HepG2 (cell line): ENCODE measurements at regions not wholly inside any gene's neighbourhood (a gene's known extent, or its start where the extent isn't known, plus 50 kb on each side); places are given as distances from the start of the nearest gene placed in this dataset.

Experiments
- ATAC-seq: fragments of 200-7000 bp; cut with Tn5 transposase; 3 replicates; pipeline ENCODE4 v1.9.1; 2020; ENCODE audit warnings: mild to moderate bottlenecking, moderate library complexity
- BruUV-seq: library from RNA; stranded (reverse); fragments of 400-500 nt; replicated peaks from 2 replicates; lab custom pipeline; 2021; lab: Mats Ljungman, UMichigan
- CTCF ChIA-PET: fragments of 300-600 bp; formaldehyde crosslinking; extraction: SDS; loops from one replicate; lab custom pipeline; 2021; ENCODE audit warnings: low total read pairs, inconsistent platforms, low intra/inter-chr PET ratio; lab: Yijun Ruan, JAX
- POLR2A ChIA-PET: fragments of 350-600 bp; sonication (Branson Sonifier 250); formaldehyde crosslinking; loops from one replicate; lab custom pipeline; 2020; ENCODE audit warnings: antibody characterized with exemption, inconsistent platforms; lab: Yijun Ruan, JAX
- DNase-seq: peaks from one replicate; pipeline ENCODE4 v3.0.0-alpha.2; 2015; ENCODE audit warnings: low spot score
- FAIRE-seq: peaks from 3 replicates; lab custom pipeline; 2011; peaks lifted over from hg19 to GRCh38; lab: Jason Lieb, UNC
- H2AFZ ChIP-seq: one replicate; pipeline ENCODE4 v1.6.1; 2011; ENCODE audit warnings: low read length, inconsistent platforms
- H3K27ac ChIP-seq: fragments of 300-600 bp; 3 replicates; pipeline ENCODE4 v1.8.0; 2011; ENCODE audit warnings: mixed run types, mild to moderate bottlenecking, mixed read lengths, low read length, inconsistent platforms; ENCODE audit not compliant: insufficient read depth; ENCODE audit errors: extremely low read length
- H3K27me3 ChIP-seq, 2 experiments: fragments of 200-600 bp in 1 of 2; 2 replicates in 1 of 2; 3 replicates in 1 of 2; pipeline versions ENCODE4 v1.6.0 to v1.8.0; 2011; ENCODE audit warnings: low read length in 2 of 2, mild to moderate bottlenecking in 2 of 2, moderate library complexity in 2 of 2, inconsistent platforms in 1 of 2; ENCODE audit not compliant: insufficient read depth in 2 of 2, control insufficient read depth in 1 of 2
- H3K36me3 ChIP-seq, 2 experiments: fragments of 200-600 bp in 1 of 2; replicated peaks in 1 of 2; 2 replicates in 1 of 2; 3 replicates in 1 of 2; pipeline versions ENCODE4 v1.5.1 to v1.8.0; 2011; ENCODE audit warnings: low read length in 2 of 2, inconsistent platforms in 1 of 2; ENCODE audit not compliant: insufficient read depth in 2 of 2, control insufficient read depth in 1 of 2
- H3K4me1 ChIP-seq: 2 replicates; pipeline ENCODE4 v1.5.1; 2012; ENCODE audit warnings: low read length, inconsistent platforms; ENCODE audit not compliant: insufficient read depth
- H3K4me2 ChIP-seq: 2 replicates; pipeline ENCODE4 v1.6.0; 2011; ENCODE audit warnings: low read depth, low read length, inconsistent platforms
- H3K4me3 ChIP-seq, 3 experiments: fragments of 200-600 bp in 1 of 3; sonication (generic), shearing (Covaris generic) in 1 of 3; replicated peaks in 1 of 3; 2 replicates each; pipeline ENCODE4 v1.5.1; 2011 to 2016; ENCODE audit warnings: low read length in 3 of 3, inconsistent platforms in 2 of 3, low read depth in 2 of 3, mild to moderate bottlenecking in 2 of 3, control low read depth in 1 of 3, mixed read lengths in 1 of 3; ENCODE audit not compliant: insufficient read depth in 1 of 3
- H3K79me2 ChIP-seq: one replicate; pipeline ENCODE4 v1.6.1; 2011; ENCODE audit warnings: low read length, inconsistent platforms; ENCODE audit not compliant: insufficient read depth
- H3K9ac ChIP-seq: 2 replicates; pipeline ENCODE4 v1.6.0; 2011; ENCODE audit warnings: mild to moderate bottlenecking, low read depth, low read length, inconsistent platforms; ENCODE audit not compliant: insufficient read depth
- H3K9me3 ChIP-seq: 2 replicates; pipeline ENCODE4 v1.5.1; 2012; ENCODE audit warnings: mild to moderate bottlenecking, low read length
- H4K20me1 ChIP-seq: 2 replicates; pipeline ENCODE4 v1.6.0; 2011; ENCODE audit warnings: inconsistent platforms, mild to moderate bottlenecking, low read length, moderate library complexity; ENCODE audit not compliant: insufficient read depth
- ERF ChIP-seq: IDR thresholded peaks from 2 replicates; pipeline ENCODE4 v1.6.1; 2018; ENCODE audit warnings: missing biosample characterization, missing genetic modification reagents
- GFI1 ChIP-seq: sonication (generic); formaldehyde crosslinking; IDR thresholded peaks from 2 replicates; pipeline ENCODE4 v1.5.0; 2020; ENCODE audit warnings: missing genetic modification reagents, mild to moderate bottlenecking, borderline replicate concordance
- KMT2B ChIP-seq: IDR thresholded peaks from 2 replicates; pipeline ENCODE4 v1.6.1; 2016; ENCODE audit warnings: missing genetic modification reagents, missing compliant biosample characterization
- MLLT10 ChIP-seq: sonication (generic); formaldehyde crosslinking; IDR thresholded peaks from 2 replicates; pipeline ENCODE4 v1.4.0; 2020; ENCODE audit warnings: missing genetic modification reagents
- RFXANK ChIP-seq: IDR thresholded peaks from 2 replicates; pipeline ENCODE4 v1.6.1; 2016
- ZNF160 ChIP-seq: sonication (generic); formaldehyde crosslinking; IDR thresholded peaks from 2 replicates; pipeline ENCODE4 v1.8.0; 2022; ENCODE audit warnings: mild to moderate bottlenecking, inconsistent platforms, missing genetic modification reagents
- ZNF251 ChIP-seq: sonication (generic); formaldehyde crosslinking; IDR thresholded peaks from 2 replicates; pipeline ENCODE4 v1.9.0; 2021; ENCODE audit warnings: mild to moderate bottlenecking, missing genetic modification reagents
- ZNF335 ChIP-seq: sonication (generic); formaldehyde crosslinking; IDR thresholded peaks from 2 replicates; pipeline ENCODE4 v1.4.0; 2020; ENCODE audit warnings: missing genetic modification reagents
- ZNF83 ChIP-seq: sonication (generic); formaldehyde crosslinking; IDR thresholded peaks from 2 replicates; pipeline ENCODE4 v1.4.0; 2020; ENCODE audit warnings: missing genetic modification reagents, mild to moderate bottlenecking, borderline replicate concordance
- WGBS: methylation state at CpG from one replicate; pipeline ENCODE4 v1.1.6; 2017; ENCODE audit warnings: low lambda C conversion rate; 5-methylcytosine and 5-hydroxymethylcytosine counted together
- in situ Hi-C: cut with HindIII; loops from 2 replicates; pipeline ENCODE4 v1.10.0; 2017; ENCODE audit warnings: low pct_unique_long_range_greater_than_20kb; ENCODE audit not compliant: extremely low pct_ligation_motif_present
- intact Hi-C: fragments of 100-400 bp; cut with micrococcal nuclease; formaldehyde crosslinking; loops from one replicate; pipeline ENCODE4 v1.10.0; 2022; ENCODE audit not compliant: unreplicated experiment
- TF ChIP-seq, protein P1 (sequence below): sonication (generic); formaldehyde crosslinking; IDR thresholded peaks from 2 replicates; pipeline ENCODE4 v1.4.0; 2020; ENCODE audit warnings: low read depth, missing genetic modification reagents
- TF ChIP-seq, protein P2 (sequence below): sonication (generic); formaldehyde crosslinking; IDR thresholded peaks from 2 replicates; pipeline ENCODE4 v1.4.0; 2020; ENCODE audit warnings: missing genetic modification reagents, borderline replicate concordance
- TF ChIP-seq, protein P3 (sequence below): sonication (generic); formaldehyde crosslinking; IDR thresholded peaks from 2 replicates; pipeline ENCODE4 v1.5.0; 2020; ENCODE audit warnings: missing genetic modification reagents

- Histone ChIP-seq H3K4me1 (no peaks in the 10 kb centered on the region), H3K4me2 (no peak overlapping the region), H3K4me3 (no peak overlapping the region), H3K9me3 (peaks cover 5% of the 10 kb centered on the region; the same call in 1 of the 2 replicates), H2AFZ (no peak overlapping the region), H3K27me3 (no peaks in the 10 kb centered on the region), H3K9ac (no peak overlapping the region), H3K79me2 (no peaks in the 10 kb centered on the region), H3K27ac (no peak overlapping the region), H4K20me1 (no peaks in the 10 kb centered on the region), H3K36me3 (no peaks in the 10 kb centered on the region)
- intact Hi-C loops (no loop called here), in situ Hi-C loops (no loop called here)
- WGBS, result 0% methylated on average over 1 of the region's 1 CpG
- ChIA-PET POLR2A (no interaction called here), CTCF (no interaction called here)
- ATAC-seq (no peak), DNase-seq (no peak), FAIRE-seq (no peak)
- no TSS peak for BruUV-seq
- no peak for TF ChIP-seq ZNF335 (CRISPR knock-in tag)
- TF ChIP-seq GFI1 (CRISPR knock-in tag), result no peak
- TF ChIP-seq KMT2B (CRISPR knock-in tag), result no peak
- TF ChIP-seq ERF (CRISPR knock-in tag), result no peak
- TF ChIP-seq ZNF251 (CRISPR knock-in tag), result no peak
- no peak for TF ChIP-seq RFXANK (CRISPR knock-in tag)
- no peak for TF ChIP-seq ZNF83 (CRISPR knock-in tag)
These were observed 434.2 kb downstream of the BCKDHB start for GRCh38 chr6:80540700-80541099.

GRCh38 chr6:80537118-80537972 lies 430.9 kb downstream of the BCKDHB start:
- no peak for ATAC-seq
- in situ Hi-C loops (no loop called here), intact Hi-C loops (no loop called here)
- BruUV-seq, result no TSS peak
- 72% methylated on average over 6 of the region's 6 CpGs for WGBS
- H3K36me3 ChIP-seq, result no peaks in the 10 kb centered on the region
- H2AFZ ChIP-seq, result no peak overlapping the region
- H3K9ac ChIP-seq, result no peak overlapping the region
- peaks cover 8% of the 10 kb centered on the region for H3K9me3 ChIP-seq
- no peaks in the 10 kb centered on the region for H3K4me1 ChIP-seq
- no peak overlapping the region for H3K27ac ChIP-seq
- ChIA-PET CTCF (no interaction called here), POLR2A (no interaction called here)
- no peaks in the 10 kb centered on the region for H4K20me1 ChIP-seq
- no peaks in the 10 kb centered on the region for H3K27me3 ChIP-seq
- no peak overlapping the region for H3K4me2 ChIP-seq
- no peak for FAIRE-seq
- DNase-seq, result no peak
- H3K4me3 ChIP-seq, result no peak overlapping the region
- no peaks in the 10 kb centered on the region for H3K79me2 ChIP-seq
- TF ChIP-seq, protein P1, sequence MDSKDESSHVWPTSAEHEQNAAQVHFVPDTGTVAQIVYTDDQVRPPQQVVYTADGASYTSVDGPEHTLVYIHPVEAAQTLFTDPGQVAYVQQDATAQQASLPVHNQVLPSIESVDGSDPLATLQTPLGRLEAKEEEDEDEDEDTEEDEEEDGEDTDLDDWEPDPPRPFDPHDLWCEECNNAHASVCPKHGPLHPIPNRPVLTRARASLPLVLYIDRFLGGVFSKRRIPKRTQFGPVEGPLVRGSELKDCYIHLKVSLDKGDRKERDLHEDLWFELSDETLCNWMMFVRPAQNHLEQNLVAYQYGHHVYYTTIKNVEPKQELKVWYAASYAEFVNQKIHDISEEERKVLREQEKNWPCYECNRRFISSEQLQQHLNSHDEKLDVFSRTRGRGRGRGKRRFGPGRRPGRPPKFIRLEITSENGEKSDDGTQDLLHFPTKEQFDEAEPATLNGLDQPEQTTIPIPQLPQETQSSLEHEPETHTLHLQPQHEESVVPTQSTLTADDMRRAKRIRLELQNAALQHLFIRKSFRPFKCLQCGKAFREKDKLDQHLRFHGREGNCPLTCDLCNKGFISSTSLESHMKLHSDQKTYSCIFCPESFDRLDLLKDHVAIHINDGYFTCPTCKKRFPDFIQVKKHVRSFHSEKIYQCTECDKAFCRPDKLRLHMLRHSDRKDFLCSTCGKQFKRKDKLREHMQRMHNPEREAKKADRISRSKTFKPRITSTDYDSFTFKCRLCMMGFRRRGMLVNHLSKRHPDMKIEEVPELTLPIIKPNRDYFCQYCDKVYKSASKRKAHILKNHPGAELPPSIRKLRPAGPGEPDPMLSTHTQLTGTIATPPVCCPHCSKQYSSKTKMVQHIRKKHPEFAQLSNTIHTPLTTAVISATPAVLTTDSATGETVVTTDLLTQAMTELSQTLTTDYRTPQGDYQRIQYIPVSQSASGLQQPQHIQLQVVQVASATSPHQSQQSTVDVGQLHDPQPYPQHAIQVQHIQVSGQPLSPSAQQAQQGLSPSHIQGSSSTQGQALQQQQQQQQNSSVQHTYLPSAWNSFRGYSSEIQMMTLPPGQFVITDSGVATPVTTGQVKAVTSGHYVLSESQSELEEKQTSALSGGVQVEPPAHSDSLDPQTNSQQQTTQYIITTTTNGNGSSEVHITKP (CRISPR knock-in tag), result no peak
- TF ChIP-seq, protein P2, sequence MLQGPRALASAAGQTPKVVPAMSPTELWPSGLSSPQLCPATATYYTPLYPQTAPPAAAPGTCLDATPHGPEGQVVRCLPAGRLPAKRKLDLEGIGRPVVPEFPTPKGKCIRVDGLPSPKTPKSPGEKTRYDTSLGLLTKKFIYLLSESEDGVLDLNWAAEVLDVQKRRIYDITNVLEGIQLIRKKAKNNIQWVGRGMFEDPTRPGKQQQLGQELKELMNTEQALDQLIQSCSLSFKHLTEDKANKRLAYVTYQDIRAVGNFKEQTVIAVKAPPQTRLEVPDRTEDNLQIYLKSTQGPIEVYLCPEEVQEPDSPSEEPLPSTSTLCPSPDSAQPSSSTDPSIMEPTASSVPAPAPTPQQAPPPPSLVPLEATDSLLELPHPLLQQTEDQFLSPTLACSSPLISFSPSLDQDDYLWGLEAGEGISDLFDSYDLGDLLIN, result no peak
- TF ChIP-seq MLLT10 (CRISPR knock-in tag) (no peak), RFXANK (CRISPR knock-in tag) (no peak), ZNF160 (CRISPR knock-in tag) (no peak)
- TF ChIP-seq, protein P3, sequence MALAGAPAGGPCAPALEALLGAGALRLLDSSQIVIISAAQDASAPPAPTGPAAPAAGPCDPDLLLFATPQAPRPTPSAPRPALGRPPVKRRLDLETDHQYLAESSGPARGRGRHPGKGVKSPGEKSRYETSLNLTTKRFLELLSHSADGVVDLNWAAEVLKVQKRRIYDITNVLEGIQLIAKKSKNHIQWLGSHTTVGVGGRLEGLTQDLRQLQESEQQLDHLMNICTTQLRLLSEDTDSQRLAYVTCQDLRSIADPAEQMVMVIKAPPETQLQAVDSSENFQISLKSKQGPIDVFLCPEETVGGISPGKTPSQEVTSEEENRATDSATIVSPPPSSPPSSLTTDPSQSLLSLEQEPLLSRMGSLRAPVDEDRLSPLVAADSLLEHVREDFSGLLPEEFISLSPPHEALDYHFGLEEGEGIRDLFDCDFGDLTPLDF (CRISPR knock-in tag), result no peak
